H1 (cell line): ENCODE measurements at regions not wholly inside any gene's neighbourhood (a gene's known extent, or its start where the extent isn't known, plus 50 kb on each side); places are given as distances from the start of the nearest gene placed in this dataset.

ENCODE experiments used
- CEBPB ChIP-seq: IDR thresholded peaks from 2 replicates; pipeline ENCODE4 v1.6.1; 2012; ENCODE audit warnings: low read depth, low read length
- EZH2 ChIP-seq: fragments of 200-600 bp; sonication (generic); IDR thresholded peaks from 2 replicates; pipeline ENCODE4 v1.7.1; 2012; ENCODE audit warnings: low read depth, mild to moderate bottlenecking, moderate library complexity, low read length, inconsistent platforms; ENCODE audit not compliant: severe bottlenecking
- NRF1 ChIP-seq: IDR thresholded peaks from 2 replicates; pipeline ENCODE4 v1.6.1; 2011; ENCODE audit warnings: mild to moderate bottlenecking, low read depth, low read length, improper control_type of control experiment
- SP1 ChIP-seq: IDR thresholded peaks from 2 replicates; pipeline ENCODE4 v1.6.1; 2011; ENCODE audit warnings: low read depth, low read length
- TF ChIP-seq, protein P1 (sequence below), 3 experiments: IDR thresholded peaks; 1 replicate in 2 of 3; 2 replicates in 1 of 3; pipeline versions ENCODE4 v1.5.1 to v1.6.1; 2011; ENCODE audit warnings: low read length in 3 of 3, mild to moderate bottlenecking in 3 of 3, inconsistent platforms in 2 of 3, low read depth in 1 of 3, moderate library complexity in 1 of 3; ENCODE audit not compliant: insufficient read depth in 1 of 3; ENCODE audit errors: control extremely low read depth in 1 of 3

DNA sequence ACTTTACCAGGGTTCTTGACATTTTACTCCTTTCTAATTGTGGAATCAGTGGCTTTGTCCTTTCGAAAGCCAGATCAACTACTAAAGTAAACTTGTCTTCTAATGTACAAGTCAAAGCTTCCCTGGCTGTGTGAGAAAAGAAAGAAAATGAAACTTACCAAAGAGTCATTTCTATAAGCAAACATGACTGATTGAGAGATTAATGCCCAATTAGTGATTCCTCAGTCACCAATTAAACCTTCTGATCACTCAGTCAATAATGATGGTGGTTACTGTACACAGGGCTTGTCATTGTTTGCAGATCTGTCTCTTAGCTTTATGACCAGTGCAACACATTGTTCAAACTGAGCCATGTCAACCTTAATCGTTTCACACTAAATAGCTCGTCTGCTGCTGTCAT is 1168.4 kb upstream of the CITED2 start:
- TF ChIP-seq, protein P1, sequence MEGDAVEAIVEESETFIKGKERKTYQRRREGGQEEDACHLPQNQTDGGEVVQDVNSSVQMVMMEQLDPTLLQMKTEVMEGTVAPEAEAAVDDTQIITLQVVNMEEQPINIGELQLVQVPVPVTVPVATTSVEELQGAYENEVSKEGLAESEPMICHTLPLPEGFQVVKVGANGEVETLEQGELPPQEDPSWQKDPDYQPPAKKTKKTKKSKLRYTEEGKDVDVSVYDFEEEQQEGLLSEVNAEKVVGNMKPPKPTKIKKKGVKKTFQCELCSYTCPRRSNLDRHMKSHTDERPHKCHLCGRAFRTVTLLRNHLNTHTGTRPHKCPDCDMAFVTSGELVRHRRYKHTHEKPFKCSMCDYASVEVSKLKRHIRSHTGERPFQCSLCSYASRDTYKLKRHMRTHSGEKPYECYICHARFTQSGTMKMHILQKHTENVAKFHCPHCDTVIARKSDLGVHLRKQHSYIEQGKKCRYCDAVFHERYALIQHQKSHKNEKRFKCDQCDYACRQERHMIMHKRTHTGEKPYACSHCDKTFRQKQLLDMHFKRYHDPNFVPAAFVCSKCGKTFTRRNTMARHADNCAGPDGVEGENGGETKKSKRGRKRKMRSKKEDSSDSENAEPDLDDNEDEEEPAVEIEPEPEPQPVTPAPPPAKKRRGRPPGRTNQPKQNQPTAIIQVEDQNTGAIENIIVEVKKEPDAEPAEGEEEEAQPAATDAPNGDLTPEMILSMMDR (IDR thresholded peaks at IDR 0.05; ENCODE audit: control extremely low read depth in 1 of 3, insufficient read depth in 1 of 3, low read depth in 1 of 3, low read length in 3 of 3): no peak
- no peak for TF ChIP-seq SP1
- TF ChIP-seq NRF1: no peak
- no peak for TF ChIP-seq CEBPB
- TF ChIP-seq EZH2: no peak
